ENCODE measurements at regions not wholly inside any gene's neighbourhood (a gene's known extent, or its start where the extent isn't known, plus 50 kb on each side); places are given as distances from the start of the nearest gene placed in this dataset.

GRCh38 chr4:25531272-25531671 is 124.4 kb upstream of the SLC34A2 start:
- DNase-seq: no peak

GRCh38 chr4:25532591-25532990 is 123.1 kb upstream of the SLC34A2 start:
- DNase-seq: no peak

GRCh38 chr4:25533256-25533655 is 122.4 kb upstream of the SLC34A2 start:
- no peak for DNase-seq

GRCh38 chr4:25535278-25535677 is 120.4 kb upstream of the SLC34A2 start:
- no peak for DNase-seq

- DNase-seq: no peak
Measured at GRCh38 chr4:25535701-25536473, 119.8 kb upstream of the SLC34A2 start.

- no peak for DNase-seq
Measured at GRCh38 chr4:25536564-25537320, 118.9 kb upstream of the SLC34A2 start.

- DNase-seq: no peak
Measured at GRCh38 chr4:25538430-25538829, 117.2 kb upstream of the SLC34A2 start.

- no peak for DNase-seq
Measured at GRCh38 chr4:25539241-25539640, 116.4 kb upstream of the SLC34A2 start.

- no peak for DNase-seq
Measured at GRCh38 chr4:25540734-25541133, 114.9 kb upstream of the SLC34A2 start.

DNA sequence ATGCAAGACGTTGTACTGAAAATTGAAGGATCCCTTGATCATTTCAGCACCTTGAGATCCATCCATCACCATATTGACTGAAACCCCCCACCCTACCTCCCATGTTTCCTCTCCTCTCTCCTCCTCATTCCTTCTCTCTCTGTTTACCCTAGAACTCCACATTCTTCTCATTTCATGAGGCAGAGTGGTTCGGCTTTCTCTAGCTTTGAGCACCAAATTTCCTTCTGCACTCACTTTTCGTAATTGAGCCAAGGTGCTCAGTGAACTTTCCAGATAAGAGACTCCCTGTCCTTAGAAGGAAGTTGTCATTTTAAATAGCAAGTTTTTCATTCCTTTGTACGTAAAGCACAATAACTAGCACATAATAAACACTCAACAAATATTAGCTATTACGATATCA is 108.3 kb upstream of the SLC34A2 start:
- no peak for DNase-seq

GRCh38 chr4:25549413-25549812 is 106.2 kb upstream of the SLC34A2 start:
- no peak for DNase-seq

- no peak for DNase-seq
Measured at GRCh38 chr4:25550376-25551030, 105.1 kb upstream of the SLC34A2 start.

DNA sequence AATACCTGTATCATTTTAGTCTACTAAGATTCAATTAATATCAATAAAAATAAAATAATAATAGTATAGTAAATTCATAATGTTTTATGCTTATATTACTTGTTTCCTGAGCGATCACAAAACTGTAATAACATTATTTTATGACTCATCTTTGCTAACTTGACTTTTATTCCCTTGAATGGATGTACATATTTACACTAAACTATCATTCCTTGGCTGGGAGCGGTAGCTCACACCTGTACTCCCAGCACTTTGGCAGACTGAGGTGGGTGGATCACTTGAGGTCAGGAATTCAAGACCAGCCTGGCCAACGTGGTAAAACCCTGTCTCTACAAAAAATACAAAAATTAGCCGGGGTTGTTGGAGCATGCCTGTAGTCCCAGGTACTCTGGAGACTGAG is 104.0 kb upstream of the SLC34A2 start:
- no peak for DNase-seq

DNA sequence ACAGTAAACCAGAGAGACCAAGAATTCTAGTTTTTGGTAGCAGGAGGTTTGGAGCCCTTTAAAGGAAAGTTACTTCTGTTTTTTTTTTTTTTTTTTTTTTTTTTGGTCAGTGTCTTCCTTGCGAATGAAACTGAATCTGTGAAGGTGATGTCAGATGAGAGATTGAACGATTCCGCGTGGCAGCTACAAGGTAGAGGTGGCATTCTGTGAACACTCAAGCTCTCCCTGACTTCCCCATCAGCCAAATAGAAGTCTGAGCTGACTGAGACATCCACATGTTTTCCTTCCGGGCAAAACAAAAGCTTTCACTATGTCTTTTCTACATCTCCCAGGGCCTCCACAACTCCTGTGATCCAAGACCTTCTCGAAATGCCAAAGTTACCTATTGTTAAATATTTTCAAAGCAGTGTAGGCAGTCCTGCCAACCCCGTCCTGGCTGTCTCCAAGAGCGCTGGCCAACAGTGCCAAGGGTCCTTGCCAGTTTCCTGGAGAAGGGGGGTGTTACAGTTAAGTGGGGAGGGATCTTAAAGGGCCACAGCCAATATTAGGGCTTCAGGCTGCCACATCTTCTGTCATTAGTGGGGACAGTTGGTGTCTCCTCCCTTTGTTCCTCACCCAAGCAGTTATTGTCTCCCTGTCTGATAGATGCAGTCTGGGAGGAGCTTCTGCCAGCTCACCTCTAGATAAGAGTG is 102.9 kb upstream of the SLC34A2 start:
- DNase-seq: peak; percentile 44

- DNase-seq: no peak
Measured at GRCh38 chr4:25559508-25559907, 96.1 kb upstream of the SLC34A2 start.

- no peak for DNase-seq
Measured at GRCh38 chr4:25560605-25561004, 95.0 kb upstream of the SLC34A2 start.

DNA sequence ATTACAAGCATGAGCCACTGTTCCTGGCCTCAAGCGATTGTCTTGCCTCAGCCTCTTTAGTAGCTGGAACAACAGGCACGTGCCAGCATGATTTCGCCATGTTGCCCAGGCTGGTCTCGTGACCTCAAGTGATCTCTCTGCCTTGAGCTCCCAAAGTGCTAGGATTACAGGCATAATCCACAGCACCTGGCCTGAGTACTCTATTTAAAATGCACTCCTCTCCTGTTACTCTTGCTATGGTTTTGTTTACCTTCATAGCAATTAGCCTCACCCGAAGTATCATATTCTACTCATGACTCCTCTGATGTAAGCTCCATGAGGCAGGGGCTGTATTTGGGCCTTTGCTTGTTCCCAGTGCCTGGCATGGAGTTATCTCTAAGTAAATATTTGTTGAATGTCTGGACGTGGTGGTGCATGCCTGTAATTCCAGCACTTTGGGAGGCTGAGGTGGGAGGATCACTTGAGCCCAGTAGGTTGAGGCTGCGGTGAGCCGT is 92.5 kb upstream of the SLC34A2 start:
- no peak for DNase-seq

GRCh38 chr4:25564836-25565235 is 90.8 kb upstream of the SLC34A2 start:
- no peak for DNase-seq

GRCh38 chr4:25567253-25567652 is 88.4 kb upstream of the SLC34A2 start:
- DNase-seq: no peak

DNA sequence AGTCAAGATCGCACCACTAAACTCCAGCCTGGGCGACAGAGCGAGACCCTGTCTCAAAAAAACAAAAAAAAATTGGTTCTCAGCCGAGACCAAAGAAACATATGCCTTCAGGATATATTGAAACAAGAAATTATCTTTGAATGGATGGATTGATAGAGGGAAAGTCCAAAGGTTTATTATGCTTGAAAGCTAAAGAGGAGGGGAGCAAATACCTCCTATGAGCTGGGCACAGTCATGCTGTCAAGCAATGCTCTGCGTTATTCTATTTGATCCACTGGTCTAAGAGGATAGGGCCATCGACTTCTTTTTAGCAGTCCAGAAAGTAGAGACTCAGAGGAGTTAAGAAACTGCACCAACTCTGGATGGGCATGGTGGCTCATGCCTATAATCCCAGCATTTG is 85.9 kb upstream of the SLC34A2 start:
- no peak for DNase-seq

DNA sequence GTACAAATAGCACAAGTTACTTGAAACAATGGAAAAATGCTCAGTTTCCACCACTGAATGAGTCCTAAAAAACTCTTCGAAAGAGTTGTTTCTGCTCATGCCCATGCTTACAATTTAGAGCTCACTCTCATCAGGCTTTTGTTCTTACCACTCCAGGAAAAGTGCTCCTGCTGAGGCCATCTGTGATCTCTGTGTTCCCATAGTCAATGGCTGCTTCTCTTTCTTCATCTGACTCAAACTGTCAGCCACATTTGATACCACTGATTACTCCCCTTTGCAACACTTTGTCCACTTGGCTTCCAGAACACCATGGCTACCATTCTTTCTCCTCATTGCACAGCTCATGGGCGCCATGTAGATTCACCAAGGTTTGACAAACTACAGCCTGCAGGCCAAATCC is 80.0 kb upstream of the SLC34A2 start:
- DNase-seq: no peak

GRCh38 chr4:25578432-25578831 is 77.2 kb upstream of the SLC34A2 start:
- no peak for DNase-seq

Measured in right hindlimb (tissue), 1 donor.